Glomerular endothelial cell (primary cell): ENCODE measurements at regions not wholly inside any gene's neighbourhood (a gene's known extent, or its start where the extent isn't known, plus 50 kb on each side); places are given as distances from the start of the nearest gene placed in this dataset.

Experiments
- DNase-seq: peaks from one replicate; pipeline ENCODE4 v3.0.0-alpha.2; 2011; ENCODE audit warnings: low read depth, low spot score; ENCODE audit errors: extremely low read depth

- no peak for DNase-seq
These were observed 218.0 kb upstream of the ZNF32 start for GRCh38 chr10:43866712-43867111.

- no peak for DNase-seq
These were observed 216.8 kb upstream of the ZNF32 start for GRCh38 chr10:43865265-43866135.

- DNase-seq, result no peak
These were observed 216.0 kb upstream of the ZNF32 start for GRCh38 chr10:43864656-43865055.

GRCh38 chr10:43863859-43864591 is 215.3 kb upstream of the ZNF32 start:
- DNase-seq, result peak; percentile 87

GRCh38 chr10:43863270-43863669 is 214.6 kb upstream of the ZNF32 start:
- DNase-seq, result no peak

GRCh38 chr10:43862756-43863155 is 214.1 kb upstream of the ZNF32 start:
- no peak for DNase-seq

- DNase-seq, result no peak
These were observed 213.5 kb upstream of the ZNF32 start for GRCh38 chr10:43861966-43862751.

- DNase-seq, result no peak
These were observed 210.4 kb upstream of the ZNF32 start for GRCh38 chr10:43859016-43859525.

- no peak for DNase-seq
These were observed 209.2 kb upstream of the ZNF32 start for GRCh38 chr10:43857931-43858315.

- no peak for DNase-seq
These were observed 208.7 kb upstream of the ZNF32 start for GRCh38 chr10:43857206-43857930.

- no peak for DNase-seq
These were observed 207.6 kb upstream of the ZNF32 start for GRCh38 chr10:43856299-43856698.

GRCh38 chr10:43855667-43856210 is 207.1 kb upstream of the ZNF32 start:
- no peak for DNase-seq

GRCh38 chr10:43854007-43854406 is 205.3 kb upstream of the ZNF32 start:
- no peak for DNase-seq

- no peak for DNase-seq
These were observed 204.7 kb upstream of the ZNF32 start for GRCh38 chr10:43853369-43853768.

- DNase-seq, result no peak
These were observed 204.0 kb upstream of the ZNF32 start for GRCh38 chr10:43852644-43853214.

GRCh38 chr10:43852149-43852548 is 203.5 kb upstream of the ZNF32 start:
- DNase-seq, result no peak

- no peak for DNase-seq
These were observed 202.3 kb upstream of the ZNF32 start for GRCh38 chr10:43851030-43851429.

GRCh38 chr10:43849551-43849950 is 200.9 kb upstream of the ZNF32 start:
- no peak for DNase-seq

GRCh38 chr10:43846968-43847367 is 198.3 kb upstream of the ZNF32 start:
- no peak for DNase-seq

GRCh38 chr10:43846187-43846680 is 197.6 kb upstream of the ZNF32 start:
- no peak for DNase-seq
